ENCODE measurements at regions not wholly inside any gene's neighbourhood (a gene's known extent, or its start where the extent isn't known, plus 50 kb on each side); places are given as distances from the start of the nearest gene placed in this dataset.

- TF ChIP-seq, protein P1, sequence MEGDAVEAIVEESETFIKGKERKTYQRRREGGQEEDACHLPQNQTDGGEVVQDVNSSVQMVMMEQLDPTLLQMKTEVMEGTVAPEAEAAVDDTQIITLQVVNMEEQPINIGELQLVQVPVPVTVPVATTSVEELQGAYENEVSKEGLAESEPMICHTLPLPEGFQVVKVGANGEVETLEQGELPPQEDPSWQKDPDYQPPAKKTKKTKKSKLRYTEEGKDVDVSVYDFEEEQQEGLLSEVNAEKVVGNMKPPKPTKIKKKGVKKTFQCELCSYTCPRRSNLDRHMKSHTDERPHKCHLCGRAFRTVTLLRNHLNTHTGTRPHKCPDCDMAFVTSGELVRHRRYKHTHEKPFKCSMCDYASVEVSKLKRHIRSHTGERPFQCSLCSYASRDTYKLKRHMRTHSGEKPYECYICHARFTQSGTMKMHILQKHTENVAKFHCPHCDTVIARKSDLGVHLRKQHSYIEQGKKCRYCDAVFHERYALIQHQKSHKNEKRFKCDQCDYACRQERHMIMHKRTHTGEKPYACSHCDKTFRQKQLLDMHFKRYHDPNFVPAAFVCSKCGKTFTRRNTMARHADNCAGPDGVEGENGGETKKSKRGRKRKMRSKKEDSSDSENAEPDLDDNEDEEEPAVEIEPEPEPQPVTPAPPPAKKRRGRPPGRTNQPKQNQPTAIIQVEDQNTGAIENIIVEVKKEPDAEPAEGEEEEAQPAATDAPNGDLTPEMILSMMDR (conservative IDR thresholded peaks at IDR 0.05; ENCODE audit: low read depth, low read length): no peak
- no peaks in the 10 kb centered on the region for H3K79me2 ChIP-seq (ENCODE audit: insufficient read depth, low read depth)
These were observed 196.2 kb downstream of the GABRG1 start for GRCh38 chr4:45927641-45928040.

GRCh38 chr4:45925809-45926208 lies 198.0 kb downstream of the GABRG1 start:
- H3K27me3 ChIP-seq (ENCODE audit: insufficient read depth, low read depth): no peaks in the 10 kb centered on the region
- H3K9ac ChIP-seq: no peak overlapping the region
- H3K27ac ChIP-seq: no peak overlapping the region
- no peaks in the 10 kb centered on the region for H3K79me2 ChIP-seq (ENCODE audit: insufficient read depth, low read depth)
- H3K4me1 ChIP-seq (ENCODE audit: low read depth, poor library complexity, severe bottlenecking): no peaks in the 10 kb centered on the region
- no peaks in the 10 kb centered on the region for H3K36me3 ChIP-seq (ENCODE audit: insufficient read depth)
- H3K4me3 ChIP-seq (IDR thresholded peaks at IDR 0.05; ENCODE audit: insufficient read depth, low read depth, low read length): no peak overlapping the region
- H4K20me1 ChIP-seq (ENCODE audit: insufficient read depth): no peaks in the 10 kb centered on the region
- TF ChIP-seq, protein P1 (conservative IDR thresholded peaks at IDR 0.05; ENCODE audit: low read depth, low read length): no peak
- no peak overlapping the region for H3K4me2 ChIP-seq
- no peak overlapping the region for H2AFZ ChIP-seq (ENCODE audit: low read depth)

More at GRCh38 chr4:45927641-45928040, 196.2 kb downstream of the GABRG1 start:
- no peaks in the 10 kb centered on the region for H3K4me1 ChIP-seq (ENCODE audit: low read depth, poor library complexity, severe bottlenecking)
- H2AFZ ChIP-seq (ENCODE audit: low read depth): no peak overlapping the region
- H3K27me3 ChIP-seq (ENCODE audit: insufficient read depth, low read depth): no peaks in the 10 kb centered on the region
- no peak overlapping the region for H3K4me3 ChIP-seq (IDR thresholded peaks at IDR 0.05; ENCODE audit: insufficient read depth, low read depth, low read length)
- no peak overlapping the region for H3K27ac ChIP-seq
- no peaks in the 10 kb centered on the region for H3K36me3 ChIP-seq (ENCODE audit: insufficient read depth)
- H4K20me1 ChIP-seq (ENCODE audit: insufficient read depth): no peaks in the 10 kb centered on the region
- no peak overlapping the region for H3K9ac ChIP-seq
- no peak overlapping the region for H3K4me2 ChIP-seq

DNA sequence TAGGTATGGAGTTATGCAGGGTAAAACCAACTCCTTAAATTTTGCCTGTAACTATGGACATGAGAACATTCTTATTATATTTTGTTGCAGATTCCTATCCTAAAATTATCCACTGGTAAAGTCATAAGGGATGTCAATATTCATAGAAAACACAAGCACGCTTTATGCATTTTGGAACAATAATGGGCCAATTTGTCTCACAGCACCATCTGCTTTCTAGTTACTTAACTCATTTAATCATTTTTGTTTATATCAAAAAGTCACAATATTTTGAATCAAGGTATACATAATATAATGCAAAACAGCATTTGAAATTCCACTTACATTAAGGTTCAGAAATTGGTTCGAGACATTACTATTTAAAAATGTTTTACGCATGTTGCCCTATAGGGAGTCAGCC lies 203.0 kb downstream of the GABRG1 start:
- TF ChIP-seq, protein P1 (conservative IDR thresholded peaks at IDR 0.05; ENCODE audit: low read depth, low read length): no peak
- Histone ChIP-seq H3K4me3 (IDR thresholded peaks at IDR 0.05; ENCODE audit: insufficient read depth, low read depth, low read length) (no peak overlapping the region), H3K79me2 (ENCODE audit: insufficient read depth, low read depth) (no peaks in the 10 kb centered on the region)

DNA sequence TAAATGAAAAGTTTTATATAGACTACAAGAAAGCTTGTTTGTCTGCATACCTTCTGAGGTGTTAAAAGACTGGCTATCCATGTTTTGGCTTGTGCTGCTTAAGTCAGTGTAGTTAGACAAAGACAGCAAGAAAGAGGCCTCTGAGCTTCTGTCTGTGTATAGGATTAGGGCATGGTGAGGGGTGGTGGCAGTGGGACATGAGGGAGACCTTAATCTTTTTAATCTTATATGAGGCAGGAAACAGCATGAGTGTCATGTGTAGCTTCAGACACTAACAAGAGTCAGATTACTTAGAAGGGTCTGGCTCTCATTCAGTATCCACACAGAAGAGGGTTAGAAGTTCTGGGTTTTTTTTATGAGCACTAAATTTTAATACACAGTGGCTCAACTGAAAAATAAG lies 213.3 kb downstream of the GABRG1 start:
- Histone ChIP-seq H3K4me1 (ENCODE audit: low read depth, poor library complexity, severe bottlenecking) (no peaks in the 10 kb centered on the region), H3K4me2 (no peak overlapping the region), H3K9ac (no peak overlapping the region), H3K79me2 (ENCODE audit: insufficient read depth, low read depth) (no peaks in the 10 kb centered on the region), H3K27me3 (ENCODE audit: insufficient read depth, low read depth) (no peaks in the 10 kb centered on the region), H3K27ac (no peak overlapping the region), H3K4me3 (IDR thresholded peaks at IDR 0.05; ENCODE audit: insufficient read depth, low read depth, low read length) (no peak overlapping the region), H3K36me3 (ENCODE audit: insufficient read depth) (no peaks in the 10 kb centered on the region), H4K20me1 (ENCODE audit: insufficient read depth) (no peaks in the 10 kb centered on the region), H2AFZ (ENCODE audit: low read depth) (no peak overlapping the region)
- TF ChIP-seq, protein P1 (conservative IDR thresholded peaks at IDR 0.05; ENCODE audit: low read depth, low read length): no peak

More for the DNA sequence above, 203.0 kb downstream of the GABRG1 start:
- Histone ChIP-seq H4K20me1 (ENCODE audit: insufficient read depth) (no peaks in the 10 kb centered on the region), H3K27ac (no peak overlapping the region), H3K4me1 (ENCODE audit: low read depth, poor library complexity, severe bottlenecking) (no peaks in the 10 kb centered on the region), H3K4me2 (no peak overlapping the region), H3K36me3 (ENCODE audit: insufficient read depth) (no peaks in the 10 kb centered on the region), H3K27me3 (ENCODE audit: insufficient read depth, low read depth) (no peaks in the 10 kb centered on the region), H3K9ac (no peak overlapping the region), H2AFZ (ENCODE audit: low read depth) (no peak overlapping the region)

Data from KMS-11 (cell line).